HG03469 (cell line): ENCODE measurements at regions not wholly inside any gene's neighbourhood (a gene's known extent, or its start where the extent isn't known, plus 50 kb on each side); places are given as distances from the start of the nearest gene placed in this dataset.

Source experiments
- ATAC-seq: cut with Tn5 transposase; IDR thresholded peaks from one replicate; pipeline ENCODE4 v1.9.1; 2021; ENCODE audit warnings: mild to moderate bottlenecking, moderate library complexity, moderate number of reproducible peaks; ENCODE audit not compliant: unreplicated experiment

- no peak for ATAC-seq
These were observed 222.0 kb upstream of the RAB6C start for GRCh38 chr2:129757366-129757914.

GRCh38 chr2:129757915-129758783, 221.3 kb upstream of the RAB6C start:
- no peak for ATAC-seq

- no peak for ATAC-seq
These were observed 220.5 kb upstream of the RAB6C start for GRCh38 chr2:129758784-129759471.

GRCh38 chr2:129759472-129760010, 219.9 kb upstream of the RAB6C start:
- ATAC-seq = no peak

GRCh38 chr2:129760669-129761068, 218.8 kb upstream of the RAB6C start:
- ATAC-seq = no peak

GRCh38 chr2:129761569-129762021, 217.9 kb upstream of the RAB6C start:
- ATAC-seq = no peak

- ATAC-seq = no peak
These were observed 216.9 kb upstream of the RAB6C start for GRCh38 chr2:129762386-129763189.

- no peak for ATAC-seq
These were observed 216.1 kb upstream of the RAB6C start for GRCh38 chr2:129763190-129763846.

GRCh38 chr2:129763966-129764365, 215.5 kb upstream of the RAB6C start:
- no peak for ATAC-seq

- no peak for ATAC-seq
These were observed 214.8 kb upstream of the RAB6C start for GRCh38 chr2:129764376-129765325.

- no peak for ATAC-seq
These were observed 214.2 kb upstream of the RAB6C start for GRCh38 chr2:129765326-129765677.

GRCh38 chr2:129765678-129766351, 213.7 kb upstream of the RAB6C start:
- ATAC-seq = no peak

GRCh38 chr2:129766374-129766993, 213.0 kb upstream of the RAB6C start:
- no peak for ATAC-seq

GRCh38 chr2:129767346-129768035, 212.0 kb upstream of the RAB6C start:
- no peak for ATAC-seq

- ATAC-seq = no peak
These were observed 211.5 kb upstream of the RAB6C start for GRCh38 chr2:129768036-129768386.

GRCh38 chr2:129768485-129769184, 210.8 kb upstream of the RAB6C start:
- ATAC-seq = no peak
